Hepatocyte (in vitro differentiated cells): ENCODE measurements at regions not wholly inside any gene's neighbourhood (a gene's known extent, or its start where the extent isn't known, plus 50 kb on each side); places are given as distances from the start of the nearest gene placed in this dataset.

ENCODE experiments used
- CTCF ChIP-seq: fragments of 200-600 bp; sonication (generic); IDR thresholded peaks from 2 replicates; pipeline ENCODE4 v1.5.1; 2016; ENCODE audit warnings: antibody characterized with exemption, mild to moderate bottlenecking; ENCODE audit not compliant: poor library complexity
- EZH2 ChIP-seq: fragments of 200-600 bp; sonication (generic); IDR thresholded peaks from 2 replicates; pipeline ENCODE4 v1.6.1; 2016; ENCODE audit warnings: antibody characterized with exemption, mild to moderate bottlenecking, borderline replicate concordance
- EZH2phosphoT487 ChIP-seq: fragments of 200-600 bp; sonication (generic); IDR thresholded peaks from one replicate; pipeline ENCODE4 v1.6.1; 2018; ENCODE audit warnings: antibody characterized with exemption, mild to moderate bottlenecking, low read depth, moderate library complexity; ENCODE audit not compliant: unreplicated experiment, severe bottlenecking

GRCh38 chr5:40017918-40018317 lies 593.1 kb upstream of the DAB2 start:
- TF ChIP-seq CTCF: no peak
- TF ChIP-seq EZH2: no peak
- TF ChIP-seq EZH2phosphoT487: no peak
